Vagina (tissue), 2 donors: ENCODE measurements at regions not wholly inside any gene's neighbourhood (a gene's known extent, or its start where the extent isn't known, plus 50 kb on each side); places are given as distances from the start of the nearest gene placed in this dataset.
"Not testable (repeated sequence)": the region's sequence is repeated elsewhere in the genome, so short reads cannot be mapped to it uniquely, and the experiment has no call there.

Experiments
- CTCF ChIP-seq, 3 experiments: fragments of 450-650 bp in 2 of 3; fragments of 200-600 bp in 1 of 3; sonication (generic) in 1 of 3; IDR thresholded peaks; one replicate each; pipeline ENCODE4 v1.5.1; 2017 to 2019; ENCODE audit warnings: antibody characterized with exemption in 3 of 3, mild to moderate bottlenecking in 2 of 3, moderate library complexity in 2 of 3
- POLR2A ChIP-seq, 2 donors: fragments of 450-650 bp; IDR thresholded peaks; one replicate each; pipeline ENCODE4 v1.6.1; 2017; ENCODE audit warnings: antibody characterized with exemption in 2 of 2, mild to moderate bottlenecking in 2 of 2, moderate library complexity in 2 of 2

GRCh38 chr3:153423820-153424219 lies 261.8 kb downstream of the RAP2B start:
- TF ChIP-seq CTCF, POLR2A (IDR thresholded peaks at IDR 0.05): not testable (repeated sequence)
